ENCODE measurements at regions not wholly inside any gene's neighbourhood (a gene's known extent, or its start where the extent isn't known, plus 50 kb on each side); places are given as distances from the start of the nearest gene placed in this dataset.

GRCh38 chr11:97015327-97015726 is 625.5 kb downstream of the JRKL start:
- DNase-seq: no peak
- H3K27ac ChIP-seq: no peak overlapping the region
- H3K36me3 ChIP-seq: no peaks in the 10 kb centered on the region
- no peak for TF ChIP-seq POLR2A (IDR thresholded peaks at IDR 0.05)
- no peak for TF ChIP-seq CTCF (IDR thresholded peaks at IDR 0.05)
- no peaks in the 10 kb centered on the region for H3K27me3 ChIP-seq
- no peaks in the 10 kb centered on the region for H3K4me1 ChIP-seq
- intact Hi-C loops (cut with DNase I): no loop called here
- 58 to 61% methylated on average over 2 of the region's 2 CpGs for WGBS, 2 donors
- no peak overlapping the region for H3K4me3 ChIP-seq
- H3K9me3 ChIP-seq: peaks cover 0 to 2% (median 0%) of the 10 kb centered on the region in 3 donors

GRCh38 chr11:97019305-97019704 is 629.5 kb downstream of the JRKL start:
- H3K36me3 ChIP-seq: no peaks in the 10 kb centered on the region
- 84 to 94% methylated on average over 3 of the region's 3 CpGs for WGBS, 2 donors
- H3K9me3 ChIP-seq: peaks cover 0 to 6% (median 0%) of the 10 kb centered on the region in 3 donors
- intact Hi-C loops (cut with DNase I): no loop called here
- no peaks in the 10 kb centered on the region for H3K27me3 ChIP-seq
- no peaks in the 10 kb centered on the region for H3K4me1 ChIP-seq
- H3K4me3 ChIP-seq: no peak overlapping the region
- H3K27ac ChIP-seq: no peak overlapping the region
- DNase-seq: no peak
- TF ChIP-seq POLR2A (IDR thresholded peaks at IDR 0.05) (no peak), CTCF (IDR thresholded peaks at IDR 0.05) (no peak)

GRCh38 chr11:97019754-97020153 is 629.9 kb downstream of the JRKL start:
- no peak overlapping the region for H3K4me3 ChIP-seq
- no peak overlapping the region for H3K27ac ChIP-seq
- DNase-seq: no peak
- no peaks in the 10 kb centered on the region for H3K36me3 ChIP-seq
- no peak for TF ChIP-seq CTCF (IDR thresholded peaks at IDR 0.05)
- no peak for TF ChIP-seq POLR2A (IDR thresholded peaks at IDR 0.05)
- peaks cover 0 to 6% (median 0%) of the 10 kb centered on the region in 3 donors for H3K9me3 ChIP-seq
- intact Hi-C loops (cut with DNase I): no loop called here
- H3K4me1 ChIP-seq: no peaks in the 10 kb centered on the region
- H3K27me3 ChIP-seq: no peaks in the 10 kb centered on the region

- H3K27ac ChIP-seq: no peak overlapping the region
- intact Hi-C loops (cut with DNase I): no loop called here
Observed at GRCh38 chr11:97022955-97023354, 633.1 kb downstream of the JRKL start.

GRCh38 chr11:97028836-97029406 is 639.1 kb downstream of the JRKL start:
- H3K27ac ChIP-seq: no peak overlapping the region
- WGBS, 2 donors: 88 to 100% methylated on average over 1 of the region's 1 CpG
- DNase-seq: no peak
- H3K9me3 ChIP-seq: no peaks in the 10 kb centered on the region
- H3K4me3 ChIP-seq: no peak overlapping the region
- H3K27me3 ChIP-seq: no peaks in the 10 kb centered on the region
- H3K36me3 ChIP-seq: no peaks in the 10 kb centered on the region
- no peaks in the 10 kb centered on the region for H3K4me1 ChIP-seq
- intact Hi-C loops (cut with DNase I): no loop called here
- TF ChIP-seq POLR2A (IDR thresholded peaks at IDR 0.05): no peak
- TF ChIP-seq CTCF (IDR thresholded peaks at IDR 0.05): no peak

More at GRCh38 chr11:97022955-97023354, 633.1 kb downstream of the JRKL start:
- Histone ChIP-seq H3K9me3 (peaks cover 0 to 6% (median 0%) of the 10 kb centered on the region in 3 donors), H3K36me3 (no peaks in the 10 kb centered on the region), H3K4me1 (no peaks in the 10 kb centered on the region), H3K4me3 (no peak overlapping the region), H3K27me3 (no peaks in the 10 kb centered on the region)
- no peak for TF ChIP-seq CTCF (IDR thresholded peaks at IDR 0.05)
- TF ChIP-seq POLR2A (IDR thresholded peaks at IDR 0.05): no peak
- 54 to 70% methylated on average over 2 of the region's 2 CpGs for WGBS, 2 donors
- DNase-seq: no peak

Data from esophagus squamous epithelium (tissue), 5 donors.